ENCODE measurements at regions not wholly inside any gene's neighbourhood (a gene's known extent, or its start where the extent isn't known, plus 50 kb on each side); places are given as distances from the start of the nearest gene placed in this dataset.

GRCh38 chr1:157400766-157401165, 151.5 kb downstream of the FCRL5 start:
- TF ChIP-seq CTCF (conservative IDR thresholded peaks at IDR 0.05; ENCODE audit: low read length), result no peak
- no peak for TF ChIP-seq EZH2phosphoT487 (IDR thresholded peaks at IDR 0.05; ENCODE audit: borderline replicate concordance)

Data from Loucy (cell line).